H9 (cell line): ENCODE measurements at regions not wholly inside any gene's neighbourhood (a gene's known extent, or its start where the extent isn't known, plus 50 kb on each side); places are given as distances from the start of the nearest gene placed in this dataset.

ENCODE experiments used
- DNase-seq: peaks from one replicate; pipeline ENCODE4 v3.0.0-alpha.2; 2017
- H2AFZ ChIP-seq: one replicate; pipeline ENCODE4 v1.6.1; 2013; ENCODE audit warnings: mild to moderate bottlenecking, low read length, control low read depth, moderate library complexity
- H2AK5ac ChIP-seq: 2 replicates; pipeline ENCODE4 v1.6.1; 2013; ENCODE audit warnings: low read length, control low read depth, mixed read lengths; ENCODE audit not compliant: insufficient read length
- H2BK120ac ChIP-seq: one replicate; pipeline ENCODE4 v1.6.1; 2013; ENCODE audit warnings: low read depth, mild to moderate bottlenecking, low read length, control low read depth, inconsistent platforms; ENCODE audit not compliant: poor library complexity, severe bottlenecking
- H2BK12ac ChIP-seq: 2 replicates; pipeline ENCODE4 v1.6.1; 2013; ENCODE audit warnings: low read length, control low read depth, mixed read lengths, low read depth; ENCODE audit not compliant: insufficient read length
- H2BK15ac ChIP-seq: 2 replicates; pipeline ENCODE4 v1.6.1; 2013; ENCODE audit warnings: low read depth, low read length, control low read depth
- H2BK20ac ChIP-seq: one replicate; pipeline ENCODE4 v1.6.1; 2013; ENCODE audit warnings: low read depth, mild to moderate bottlenecking, low read length, control low read depth, inconsistent platforms; ENCODE audit not compliant: poor library complexity, severe bottlenecking
- H2BK5ac ChIP-seq: 2 replicates; pipeline ENCODE4 v1.6.1; 2013; ENCODE audit warnings: low read length, control low read depth, mixed read lengths; ENCODE audit not compliant: insufficient read length
- H3K14ac ChIP-seq: 2 replicates; pipeline ENCODE4 v1.6.1; 2013; ENCODE audit warnings: low read length, control low read depth; ENCODE audit not compliant: insufficient read depth
- H3K18ac ChIP-seq: 2 replicates; pipeline ENCODE4 v1.6.1; 2013; ENCODE audit warnings: low read depth, mild to moderate bottlenecking, mixed read lengths, low read length, control low read depth; ENCODE audit not compliant: insufficient read length
- H3K23ac ChIP-seq: 2 replicates; pipeline ENCODE4 v1.6.1; 2013; ENCODE audit warnings: low read length, control low read depth, mixed read lengths, low read depth; ENCODE audit not compliant: insufficient read length
- H3K23me2 ChIP-seq: 2 replicates; pipeline ENCODE4 v1.6.1; 2013; ENCODE audit warnings: low read depth, mild to moderate bottlenecking, mixed read lengths, low read length, control low read depth; ENCODE audit not compliant: insufficient read length, poor library complexity, severe bottlenecking
- H3K27ac ChIP-seq: 2 replicates; pipeline ENCODE4 v1.5.1; 2013; ENCODE audit warnings: low read length, control low read depth, mixed read lengths, low read depth; ENCODE audit not compliant: insufficient read length
- H3K27me3 ChIP-seq: 2 replicates; pipeline ENCODE4 v1.6.1; 2013; ENCODE audit warnings: low read length, control low read depth, inconsistent platforms; ENCODE audit not compliant: insufficient read depth
- H3K4ac ChIP-seq: 2 replicates; pipeline ENCODE4 v1.6.1; 2013; ENCODE audit warnings: low read depth, mild to moderate bottlenecking, control low read depth, inconsistent platforms, low read length, moderate library complexity
- H3K4me1 ChIP-seq: 2 replicates; pipeline ENCODE4 v1.6.1; 2013; ENCODE audit warnings: low read length, control low read depth, inconsistent platforms; ENCODE audit not compliant: insufficient read depth
- H3K4me2 ChIP-seq: 2 replicates; pipeline ENCODE4 v1.6.1; 2013; ENCODE audit warnings: low read length, control low read depth, mixed read lengths; ENCODE audit not compliant: insufficient read length, insufficient read depth
- H3K56ac ChIP-seq: 2 replicates; pipeline ENCODE4 v1.6.1; 2013; ENCODE audit warnings: low read depth, mild to moderate bottlenecking, mixed read lengths, low read length, control low read depth; ENCODE audit not compliant: insufficient read length
- H3K79me1 ChIP-seq: 2 replicates; pipeline ENCODE4 v1.6.1; 2013; ENCODE audit warnings: low read depth, mild to moderate bottlenecking, moderate library complexity, low read length, control low read depth, inconsistent platforms; ENCODE audit not compliant: insufficient read depth, poor library complexity, severe bottlenecking
- H3K79me2 ChIP-seq: 2 replicates; pipeline ENCODE4 v1.6.1; 2013; ENCODE audit warnings: low read length, control low read depth, inconsistent platforms; ENCODE audit not compliant: insufficient read depth
- H3K9ac ChIP-seq: 2 replicates; pipeline ENCODE4 v1.6.1; 2013; ENCODE audit warnings: low read length, control low read depth, mixed read lengths; ENCODE audit not compliant: insufficient read length; ENCODE audit errors: extremely low read depth
- H3K9me3 ChIP-seq: one replicate; pipeline ENCODE4 v1.6.1; 2013; ENCODE audit warnings: low read depth, low read length, inconsistent platforms; ENCODE audit not compliant: control insufficient read depth
- H3T11ph ChIP-seq: one replicate; pipeline ENCODE4 v1.6.1; 2013; ENCODE audit warnings: mild to moderate bottlenecking, low read length, control low read depth, inconsistent platforms
- H4K20me1 ChIP-seq: one replicate; pipeline ENCODE4 v1.6.1; 2013; ENCODE audit not compliant: control insufficient read depth, insufficient read length, insufficient read depth
- H4K5ac ChIP-seq: 2 replicates; pipeline ENCODE4 v1.6.1; 2013; ENCODE audit warnings: low read depth, mild to moderate bottlenecking, mixed read lengths, low read length, control low read depth; ENCODE audit not compliant: insufficient read length
- H4K8ac ChIP-seq: replicated peaks from 2 replicates; pipeline ENCODE4 v1.6.1; 2013; ENCODE audit warnings: low read length, control low read depth, mixed read lengths, low read depth; ENCODE audit not compliant: insufficient read length
- H4K91ac ChIP-seq: 2 replicates; pipeline ENCODE4 v1.6.1; 2013; ENCODE audit warnings: low read depth, mild to moderate bottlenecking, moderate library complexity, mixed read lengths, low read length, control low read depth; ENCODE audit not compliant: insufficient read length
- H3K27ac Mint-ChIP-seq, 3 experiments: 2 replicates in 2 of 3; 3 replicates in 1 of 3; pipeline ENCODE4 v1.8.0; 2020 to 2021; ENCODE audit warnings: mixed read lengths in 3 of 3, mild to moderate bottlenecking in 1 of 3, moderate library complexity in 1 of 3
- H3K27me3 Mint-ChIP-seq: 2 replicates; pipeline ENCODE4 v1.8.0; 2021; ENCODE audit warnings: low read depth, mild to moderate bottlenecking, moderate library complexity, mixed read lengths
- H3K36me3 Mint-ChIP-seq, 3 experiments: 2 replicates in 2 of 3; 3 replicates in 1 of 3; pipeline ENCODE4 v1.8.0; 2020 to 2021; ENCODE audit warnings: low read depth in 3 of 3, mixed read lengths in 3 of 3; ENCODE audit not compliant: insufficient read depth in 1 of 3
- H3K4me1 Mint-ChIP-seq, 2 experiments: 2 replicates each; pipeline ENCODE4 v1.8.0; 2020; ENCODE audit warnings: mixed read lengths in 2 of 2
- H3K4me3 Mint-ChIP-seq, 2 experiments: 2 replicates in 1 of 2; 3 replicates in 1 of 2; pipeline ENCODE4 v1.8.0; 2020 to 2021; ENCODE audit warnings: mild to moderate bottlenecking in 2 of 2, mixed read lengths in 2 of 2, moderate library complexity in 1 of 2
- H3K9me3 Mint-ChIP-seq, 2 experiments: 2 replicates in 1 of 2; 3 replicates in 1 of 2; pipeline ENCODE4 v1.8.0; 2020; ENCODE audit warnings: mild to moderate bottlenecking in 2 of 2, mixed read lengths in 2 of 2, moderate library complexity in 1 of 2
- WGBS: extraction: QIAGEN DNeasy Blood & Tissue Kit; methylation state at CpG from one replicate; pipeline ENCODE4 v1.1.7; 2013; ENCODE audit warnings: missing lambda C conversion rate, low lambda C conversion rate, mixed read lengths; ENCODE audit not compliant: insufficient read length; ENCODE audit errors: extremely low coverage; 5-methylcytosine and 5-hydroxymethylcytosine counted together
- TF ChIP-seq, protein P1 (sequence below): fragments of 200-600 bp; sonication (generic); conservative IDR thresholded peaks from 3 replicates; pipeline ENCODE4 v1.8.0; 2021; ENCODE audit warnings: antibody characterized with exemption, mild to moderate bottlenecking

DNA sequence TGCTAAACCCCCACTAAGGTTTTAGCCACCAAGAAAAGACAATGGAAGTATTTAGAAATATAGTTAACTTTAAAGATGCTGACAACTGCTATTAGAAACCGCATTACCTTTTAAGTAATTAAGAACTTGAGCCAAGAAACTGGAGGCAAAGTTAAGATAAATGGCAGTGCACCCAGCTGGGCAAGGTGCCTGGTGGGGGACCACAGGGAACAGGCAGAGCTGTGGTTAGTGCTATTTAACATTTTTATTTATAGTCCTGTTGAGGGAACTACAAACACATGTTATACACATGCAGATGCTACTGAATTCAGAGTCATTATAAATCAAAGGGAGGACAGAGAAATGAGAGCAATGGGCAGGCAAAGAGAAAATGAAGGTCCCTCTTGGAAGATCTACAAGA, 447.9 kb downstream of the TFAP2B start:
- H3K36me3 Mint-ChIP-seq = no peaks in the 10 kb centered on the region
- no peak overlapping the region for H3K27ac ChIP-seq
- H3T11ph ChIP-seq = no peak overlapping the region
- H3K4me1 Mint-ChIP-seq = peaks cover 6 to 9% of the 10 kb centered on the region in 2 experiments
- no peak overlapping the region for H3K14ac ChIP-seq
- H3K56ac ChIP-seq = no peak overlapping the region
- no peak overlapping the region for H3K4me2 ChIP-seq
- no peak overlapping the region for H4K91ac ChIP-seq
- no peak overlapping the region for H3K18ac ChIP-seq
- no peaks in the 10 kb centered on the region for H3K9me3 ChIP-seq
- no peaks in the 10 kb centered on the region for H3K9me3 Mint-ChIP-seq
- no peak overlapping the region for H3K27ac Mint-ChIP-seq
- no peaks in the 10 kb centered on the region for H3K4me1 ChIP-seq
- H3K79me1 ChIP-seq = no peaks in the 10 kb centered on the region
- no peak overlapping the region for H4K5ac ChIP-seq
- TF ChIP-seq, protein P1, sequence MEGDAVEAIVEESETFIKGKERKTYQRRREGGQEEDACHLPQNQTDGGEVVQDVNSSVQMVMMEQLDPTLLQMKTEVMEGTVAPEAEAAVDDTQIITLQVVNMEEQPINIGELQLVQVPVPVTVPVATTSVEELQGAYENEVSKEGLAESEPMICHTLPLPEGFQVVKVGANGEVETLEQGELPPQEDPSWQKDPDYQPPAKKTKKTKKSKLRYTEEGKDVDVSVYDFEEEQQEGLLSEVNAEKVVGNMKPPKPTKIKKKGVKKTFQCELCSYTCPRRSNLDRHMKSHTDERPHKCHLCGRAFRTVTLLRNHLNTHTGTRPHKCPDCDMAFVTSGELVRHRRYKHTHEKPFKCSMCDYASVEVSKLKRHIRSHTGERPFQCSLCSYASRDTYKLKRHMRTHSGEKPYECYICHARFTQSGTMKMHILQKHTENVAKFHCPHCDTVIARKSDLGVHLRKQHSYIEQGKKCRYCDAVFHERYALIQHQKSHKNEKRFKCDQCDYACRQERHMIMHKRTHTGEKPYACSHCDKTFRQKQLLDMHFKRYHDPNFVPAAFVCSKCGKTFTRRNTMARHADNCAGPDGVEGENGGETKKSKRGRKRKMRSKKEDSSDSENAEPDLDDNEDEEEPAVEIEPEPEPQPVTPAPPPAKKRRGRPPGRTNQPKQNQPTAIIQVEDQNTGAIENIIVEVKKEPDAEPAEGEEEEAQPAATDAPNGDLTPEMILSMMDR = no peak
- H4K8ac ChIP-seq = no peak overlapping the region
- H3K4me3 Mint-ChIP-seq = no peak overlapping the region
- H3K79me2 ChIP-seq = no peaks in the 10 kb centered on the region
- no peaks in the 10 kb centered on the region; the same call in 1 of the 2 replicates for H3K27me3 Mint-ChIP-seq
- H4K20me1 ChIP-seq = no peaks in the 10 kb centered on the region
- no peak overlapping the region for H2BK15ac ChIP-seq
- H3K4ac ChIP-seq = no peak overlapping the region
- H3K27me3 ChIP-seq = no peaks in the 10 kb centered on the region
- H2BK20ac ChIP-seq = no peak overlapping the region
- H2BK12ac ChIP-seq = no peak overlapping the region
- no peak overlapping the region for H3K9ac ChIP-seq
- no CpG with 5 or more reads among the region's 1 CpG for WGBS
- H2BK120ac ChIP-seq = no peak overlapping the region
- H3K23me2 ChIP-seq = no peaks in the 10 kb centered on the region
- no peak overlapping the region for H3K23ac ChIP-seq
- DNase-seq = no peak
- H2AK5ac ChIP-seq = no peak overlapping the region
- H2BK5ac ChIP-seq = no peak overlapping the region
- no peak overlapping the region for H2AFZ ChIP-seq
